Mammary epithelial cell (primary cell): ENCODE measurements at regions not wholly inside any gene's neighbourhood (a gene's known extent, or its start where the extent isn't known, plus 50 kb on each side); places are given as distances from the start of the nearest gene placed in this dataset.

Source experiments
- CTCF ChIP-seq, 2 donors: IDR thresholded peaks in 1 of 2; conservative IDR thresholded peaks in 1 of 2; 2 replicates each; pipeline ENCODE4 v1.5.1; 2011 to 2012; ENCODE audit warnings: inconsistent platforms in 2 of 2, low read length in 2 of 2, mild to moderate bottlenecking in 2 of 2, control low read depth in 1 of 2, low read depth in 1 of 2; ENCODE audit not compliant: insufficient read depth in 1 of 2; ENCODE audit errors: extremely low read depth in 1 of 2
- EZH2 ChIP-seq: IDR thresholded peaks from 2 replicates; pipeline ENCODE4 v1.6.1; 2012; ENCODE audit warnings: low read length, inconsistent platforms, borderline replicate concordance

- TF ChIP-seq CTCF (conservative IDR thresholded peaks at IDR 0.05 in 1 of 2, IDR thresholded peaks at IDR 0.05 in 1 of 2; ENCODE audit: extremely low read depth in 1 of 2, insufficient read depth in 1 of 2, low read depth in 1 of 2, low read length in 2 of 2) (no peak), EZH2 (no peak)
Observed at GRCh38 chr17:77742579-77742978, 215.9 kb upstream of the TNRC6C start.
